ENCODE measurements at regions not wholly inside any gene's neighbourhood (a gene's known extent, or its start where the extent isn't known, plus 50 kb on each side); places are given as distances from the start of the nearest gene placed in this dataset.
"Not testable (repeated sequence)": the region's sequence is repeated elsewhere in the genome, so short reads cannot be mapped to it uniquely, and the experiment has no call there.

DNA sequence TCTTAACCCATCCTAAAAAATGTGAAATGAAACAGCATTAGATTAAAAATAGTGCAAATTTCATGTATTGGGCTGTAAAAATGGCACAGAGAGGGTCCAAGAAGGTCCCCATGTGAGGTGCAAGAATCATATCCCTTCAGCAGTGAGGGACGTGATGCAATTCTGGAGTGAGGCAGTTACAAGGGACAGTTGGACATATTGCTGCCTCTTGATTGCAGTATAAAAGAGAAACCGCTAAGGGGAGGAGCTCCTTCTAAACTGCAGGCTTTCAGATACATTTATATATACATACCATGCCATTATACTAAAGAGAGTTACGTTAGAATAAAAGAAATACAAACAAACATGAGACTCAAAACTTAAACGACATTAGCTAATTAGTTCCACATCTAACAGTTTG lies 304.2 kb upstream of the CTNNB1 start:
- no peak overlapping the region for H3K9ac ChIP-seq (ENCODE audit: low read length)
- no peaks in the 10 kb centered on the region for H3K27me3 ChIP-seq (ENCODE audit: control insufficient read depth, insufficient read depth, low read length)
- no peak overlapping the region for H3K4me3 ChIP-seq (ENCODE audit: low read length)
- no peaks in the 10 kb centered on the region for H3K36me3 ChIP-seq (ENCODE audit: control insufficient read depth, insufficient read depth, low read length)
- no peaks in the 10 kb centered on the region for H3K9me3 ChIP-seq (ENCODE audit: control insufficient read depth, low read length)
- H3K4me1 ChIP-seq (ENCODE audit: control insufficient read depth, insufficient read depth, low read length): no peaks in the 10 kb centered on the region

DNA sequence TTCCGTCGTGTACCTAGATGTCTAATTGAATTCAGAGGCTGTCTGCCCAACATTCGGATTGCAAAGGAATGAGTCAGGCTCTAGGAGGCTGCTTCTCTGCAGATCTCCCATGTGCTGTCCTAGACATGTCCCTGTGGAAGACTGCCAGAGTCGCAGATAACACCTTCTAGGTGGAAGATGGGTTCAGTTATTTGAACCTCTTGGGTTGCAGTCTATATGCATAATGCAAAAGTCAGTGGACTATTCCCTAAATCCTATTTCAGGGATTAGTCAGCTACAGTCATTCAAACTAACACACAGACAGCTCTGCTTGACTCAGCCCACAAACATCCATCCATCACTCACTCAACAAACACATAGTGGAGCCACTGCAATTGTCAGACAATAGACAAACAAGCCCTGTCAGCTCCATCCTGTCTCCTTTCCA lies 300.0 kb upstream of the CTNNB1 start:
- no peaks in the 10 kb centered on the region for H3K4me1 ChIP-seq (ENCODE audit: control insufficient read depth, insufficient read depth, low read length)
- H3K9me3 ChIP-seq (ENCODE audit: control insufficient read depth, low read length): no peaks in the 10 kb centered on the region
- no peaks in the 10 kb centered on the region for H3K27me3 ChIP-seq (ENCODE audit: control insufficient read depth, insufficient read depth, low read length)
- H3K36me3 ChIP-seq (ENCODE audit: control insufficient read depth, insufficient read depth, low read length): no peaks in the 10 kb centered on the region
- H3K4me3 ChIP-seq (ENCODE audit: low read length): no peak overlapping the region
- H3K9ac ChIP-seq (ENCODE audit: low read length): no peak overlapping the region

DNA sequence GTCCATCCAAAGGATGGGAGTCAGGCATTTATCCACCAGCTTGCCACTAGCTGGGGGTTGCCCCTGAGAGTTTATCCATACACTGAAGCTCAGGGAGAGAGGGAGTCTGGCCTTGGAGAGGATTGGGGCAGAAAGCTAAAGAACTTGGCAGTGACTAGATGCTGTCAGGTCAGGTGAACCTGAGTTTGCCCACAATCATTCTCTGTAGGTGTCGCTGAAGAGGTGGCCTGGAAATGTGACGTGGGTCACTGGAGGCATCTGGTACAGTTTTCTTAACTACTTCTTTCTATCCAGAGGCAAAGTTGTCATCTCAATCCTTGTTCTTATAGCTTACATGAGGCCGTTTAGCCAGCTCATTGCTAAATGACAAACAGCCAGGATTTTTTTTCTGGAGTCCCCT lies 298.0 kb upstream of the CTNNB1 start:
- H3K4me1 ChIP-seq (ENCODE audit: control insufficient read depth, insufficient read depth, low read length): no peaks in the 10 kb centered on the region

DNA sequence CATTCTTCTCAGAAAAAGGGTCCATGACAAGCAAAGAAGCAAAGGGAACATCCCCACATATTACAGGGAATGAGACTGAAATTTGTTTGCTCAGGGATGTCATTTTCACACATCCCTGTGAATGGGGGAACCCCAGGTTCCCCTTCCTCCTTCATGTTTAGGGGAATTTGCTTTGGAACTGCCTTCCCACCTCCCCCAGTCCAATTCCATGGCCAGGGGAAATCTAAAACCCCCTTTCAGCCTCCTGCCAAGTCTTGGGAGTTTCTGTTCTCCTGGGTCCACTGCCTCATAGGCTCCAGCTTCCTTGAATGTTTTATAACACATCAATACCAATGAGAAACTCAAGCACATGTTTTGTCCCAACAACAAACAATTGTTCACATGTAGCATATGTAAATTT lies 297.5 kb upstream of the CTNNB1 start:
- Histone ChIP-seq H3K4me3 (ENCODE audit: low read length) (no peak overlapping the region), H3K36me3 (ENCODE audit: control insufficient read depth, insufficient read depth, low read length) (no peaks in the 10 kb centered on the region), H3K4me1 (ENCODE audit: control insufficient read depth, insufficient read depth, low read length) (no peaks in the 10 kb centered on the region), H3K9me3 (ENCODE audit: control insufficient read depth, low read length) (no peaks in the 10 kb centered on the region), H3K9ac (ENCODE audit: low read length) (no peak overlapping the region), H3K27me3 (ENCODE audit: control insufficient read depth, insufficient read depth, low read length) (no peaks in the 10 kb centered on the region)

More for the DNA sequence above, 298.0 kb upstream of the CTNNB1 start:
- no peaks in the 10 kb centered on the region for H3K27me3 ChIP-seq (ENCODE audit: control insufficient read depth, insufficient read depth, low read length)
- H3K36me3 ChIP-seq (ENCODE audit: control insufficient read depth, insufficient read depth, low read length): no peaks in the 10 kb centered on the region
- H3K9me3 ChIP-seq (ENCODE audit: control insufficient read depth, low read length): no peaks in the 10 kb centered on the region
- H3K9ac ChIP-seq (ENCODE audit: low read length): no peak overlapping the region
- H3K4me3 ChIP-seq (ENCODE audit: low read length): no peak overlapping the region

DNA sequence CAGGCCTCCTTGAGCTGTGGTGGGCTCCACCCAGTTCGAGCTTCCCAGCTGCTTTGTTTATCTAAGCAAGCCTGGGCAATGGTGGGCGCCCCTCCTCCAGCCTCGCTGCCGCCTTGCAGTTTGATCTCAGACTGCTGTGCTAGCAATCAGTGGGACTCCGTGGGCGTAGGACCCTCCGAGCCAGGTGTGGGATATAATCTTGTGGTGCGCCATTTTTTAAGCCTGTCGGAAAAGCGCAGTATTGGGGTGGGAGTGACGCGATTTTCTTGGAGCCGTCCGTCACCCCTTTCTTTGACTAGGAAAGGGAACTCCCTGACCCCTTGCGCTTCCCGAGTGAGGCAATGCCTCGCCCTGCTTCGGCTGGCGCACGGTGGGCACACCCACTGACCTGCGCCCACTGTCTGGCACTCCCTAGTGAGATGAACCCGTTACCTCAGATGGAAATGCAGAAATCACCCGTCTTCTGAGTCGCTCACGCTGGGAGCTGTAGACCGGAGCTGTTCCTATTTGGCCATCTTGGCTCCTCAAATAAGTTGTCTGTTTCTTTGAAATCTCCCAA lies 291.3 kb upstream of the CTNNB1 start:
- not testable (repeated sequence) for H3K4me3 ChIP-seq (ENCODE audit: low read length); H3K27me3 ChIP-seq (ENCODE audit: control insufficient read depth, insufficient read depth, low read length); H3K9ac ChIP-seq (ENCODE audit: low read length); H3K9me3 ChIP-seq (ENCODE audit: control insufficient read depth, low read length); H3K36me3 ChIP-seq (ENCODE audit: control insufficient read depth, insufficient read depth, low read length)
- H3K4me1 ChIP-seq (ENCODE audit: control insufficient read depth, insufficient read depth, low read length): peaks cover 23% of the 10 kb centered on the region

DNA sequence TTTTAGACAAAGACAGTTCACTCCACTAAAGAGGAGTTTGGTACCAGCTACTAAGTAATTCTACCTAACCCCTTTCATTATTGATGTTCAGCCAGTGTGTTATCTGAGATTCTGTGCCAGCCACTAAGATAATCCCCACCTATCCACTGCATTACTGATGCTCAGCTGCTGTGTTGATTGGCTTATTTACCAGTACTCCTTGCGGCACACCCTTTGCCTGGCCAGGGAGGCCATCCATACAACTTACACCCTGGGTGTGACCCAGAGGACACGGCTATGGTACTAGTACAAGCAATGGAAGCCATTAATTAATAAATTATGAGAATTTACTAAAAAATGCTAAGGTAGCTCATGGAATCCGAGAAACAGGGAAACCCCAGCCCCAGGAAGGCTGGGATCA lies 290.7 kb upstream of the CTNNB1 start:
- Histone ChIP-seq H3K36me3 (ENCODE audit: control insufficient read depth, insufficient read depth, low read length) (no peaks in the 10 kb centered on the region), H3K27me3 (ENCODE audit: control insufficient read depth, insufficient read depth, low read length) (no peaks in the 10 kb centered on the region), H3K9ac (ENCODE audit: low read length) (no peak overlapping the region), H3K9me3 (ENCODE audit: control insufficient read depth, low read length) (no peaks in the 10 kb centered on the region), H3K4me3 (ENCODE audit: low read length) (no peak overlapping the region), H3K4me1 (ENCODE audit: control insufficient read depth, insufficient read depth, low read length) (peaks cover 27% of the 10 kb centered on the region)

DNA sequence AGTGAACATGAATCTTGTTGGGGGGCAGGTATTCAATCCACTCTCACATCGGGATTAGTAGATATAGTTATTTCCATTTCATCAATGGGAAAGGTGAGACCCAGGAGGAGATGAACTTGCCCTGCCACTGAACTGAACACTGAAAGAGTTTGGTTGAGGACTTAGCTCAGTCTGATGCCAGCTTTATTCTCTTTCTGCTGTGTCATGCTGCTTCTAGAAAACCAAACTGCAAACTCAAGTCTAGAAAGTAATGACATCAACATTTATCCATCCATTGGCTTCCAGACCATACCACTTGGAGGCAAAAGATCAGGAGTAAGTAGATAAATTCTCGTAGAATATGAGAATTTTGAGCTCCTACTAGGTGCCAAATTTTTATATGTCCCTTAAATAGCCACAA lies 288.0 kb upstream of the CTNNB1 start:
- H3K9ac ChIP-seq (ENCODE audit: low read length): no peak overlapping the region
- H3K36me3 ChIP-seq (ENCODE audit: control insufficient read depth, insufficient read depth, low read length): no peaks in the 10 kb centered on the region

DNA sequence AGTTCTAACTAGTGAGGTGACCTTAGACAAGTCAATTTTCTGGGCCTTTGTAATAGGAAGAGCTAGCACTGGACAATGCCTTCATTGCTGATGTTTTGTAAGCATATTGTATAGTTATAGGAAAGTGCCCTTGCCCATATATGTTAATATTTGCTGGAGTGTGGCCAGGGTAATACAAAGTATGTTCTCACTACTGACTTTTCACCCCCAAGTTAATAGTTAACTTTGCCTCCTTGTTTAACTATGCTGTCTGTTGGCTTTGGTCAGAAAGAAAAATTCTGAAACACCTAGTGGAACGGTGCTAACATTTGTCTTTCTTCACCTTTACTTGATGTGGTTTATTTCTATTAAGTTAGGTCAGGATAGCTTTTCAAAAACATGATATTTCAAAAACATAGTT lies 287.4 kb upstream of the CTNNB1 start:
- no peaks in the 10 kb centered on the region for H3K36me3 ChIP-seq (ENCODE audit: control insufficient read depth, insufficient read depth, low read length)

More for the DNA sequence above, 288.0 kb upstream of the CTNNB1 start:
- Histone ChIP-seq H3K27me3 (ENCODE audit: control insufficient read depth, insufficient read depth, low read length) (no peaks in the 10 kb centered on the region), H3K9me3 (ENCODE audit: control insufficient read depth, low read length) (no peaks in the 10 kb centered on the region), H3K4me3 (ENCODE audit: low read length) (no peak overlapping the region), H3K4me1 (ENCODE audit: control insufficient read depth, insufficient read depth, low read length) (peaks cover 27% of the 10 kb centered on the region)

DNA sequence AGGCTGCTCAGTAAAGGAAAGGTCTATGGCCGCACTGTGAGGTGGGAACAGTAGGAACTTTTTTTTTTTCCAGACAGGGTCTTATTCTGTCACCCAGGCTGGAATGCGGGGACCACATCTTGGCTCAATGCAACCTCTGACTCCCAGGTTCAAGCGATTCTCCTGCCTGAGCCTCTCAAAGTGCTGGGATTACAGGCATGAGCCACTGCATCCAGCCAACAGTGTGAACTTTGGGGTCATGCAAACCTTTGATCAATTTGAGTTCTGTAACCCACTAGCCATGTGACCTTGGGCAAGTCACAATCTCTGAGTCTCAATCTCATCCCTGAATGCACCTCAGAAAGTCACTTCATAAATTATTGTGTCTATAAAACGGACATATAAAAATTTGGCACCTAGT lies 286.8 kb upstream of the CTNNB1 start:
- no peaks in the 10 kb centered on the region for H3K36me3 ChIP-seq (ENCODE audit: control insufficient read depth, insufficient read depth, low read length)
- H3K4me1 ChIP-seq (ENCODE audit: control insufficient read depth, insufficient read depth, low read length): peaks cover 27% of the 10 kb centered on the region
- no peaks in the 10 kb centered on the region for H3K27me3 ChIP-seq (ENCODE audit: control insufficient read depth, insufficient read depth, low read length)
- H3K4me3 ChIP-seq (ENCODE audit: low read length): no peak overlapping the region
- no peaks in the 10 kb centered on the region for H3K9me3 ChIP-seq (ENCODE audit: control insufficient read depth, low read length)
- no peak overlapping the region for H3K9ac ChIP-seq (ENCODE audit: low read length)

More for the DNA sequence above, 287.4 kb upstream of the CTNNB1 start:
- no peak overlapping the region for H3K9ac ChIP-seq (ENCODE audit: low read length)
- peaks cover 27% of the 10 kb centered on the region for H3K4me1 ChIP-seq (ENCODE audit: control insufficient read depth, insufficient read depth, low read length)
- H3K9me3 ChIP-seq (ENCODE audit: control insufficient read depth, low read length): no peaks in the 10 kb centered on the region
- no peaks in the 10 kb centered on the region for H3K27me3 ChIP-seq (ENCODE audit: control insufficient read depth, insufficient read depth, low read length)
- H3K4me3 ChIP-seq (ENCODE audit: low read length): no peak overlapping the region

DNA sequence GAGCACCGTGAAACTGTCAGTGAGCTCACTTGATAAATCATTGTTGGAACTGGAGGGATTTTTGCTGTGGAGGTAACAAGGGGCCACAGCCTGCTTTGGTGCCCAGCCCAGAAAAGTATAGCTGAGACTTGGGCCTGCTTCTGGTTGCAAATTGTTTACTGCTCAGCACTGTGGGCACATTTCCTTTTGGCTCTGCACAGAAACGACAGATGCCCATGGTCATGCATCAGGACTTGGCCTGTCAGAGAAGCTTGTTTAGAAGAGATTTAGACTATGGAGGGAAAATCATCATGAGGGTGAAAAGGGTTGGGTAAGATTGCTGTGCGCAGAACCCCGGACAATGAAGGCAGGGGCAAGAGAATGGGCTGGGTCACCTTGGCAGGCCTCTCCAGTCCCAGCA lies 286.1 kb upstream of the CTNNB1 start:
- Histone ChIP-seq H3K4me1 (ENCODE audit: control insufficient read depth, insufficient read depth, low read length) (peaks cover 27% of the 10 kb centered on the region), H3K9ac (ENCODE audit: low read length) (no peak overlapping the region), H3K27me3 (ENCODE audit: control insufficient read depth, insufficient read depth, low read length) (no peaks in the 10 kb centered on the region), H3K9me3 (ENCODE audit: control insufficient read depth, low read length) (no peaks in the 10 kb centered on the region), H3K36me3 (ENCODE audit: control insufficient read depth, insufficient read depth, low read length) (no peaks in the 10 kb centered on the region), H3K4me3 (ENCODE audit: low read length) (no peak overlapping the region)

DNA sequence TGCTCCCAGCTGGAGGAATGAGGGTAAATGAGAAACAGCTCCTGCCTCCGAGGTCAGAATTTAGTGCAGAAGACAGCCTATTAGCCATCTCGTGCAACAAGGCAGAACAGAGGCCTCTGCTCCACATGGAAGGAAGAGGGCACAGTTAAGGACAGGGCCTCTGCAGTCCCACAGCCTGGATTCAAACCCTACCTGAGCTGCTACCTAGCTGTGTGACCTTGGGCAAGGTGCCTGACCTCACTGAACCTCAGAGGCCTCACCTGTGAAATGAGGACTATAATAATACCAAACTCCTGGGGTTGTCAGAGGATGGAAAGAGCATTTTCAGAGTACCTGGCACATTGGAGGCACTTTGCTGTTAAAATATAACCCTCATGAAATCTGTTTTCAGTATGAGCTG lies 285.7 kb upstream of the CTNNB1 start:
- no peaks in the 10 kb centered on the region for H3K9me3 ChIP-seq (ENCODE audit: control insufficient read depth, low read length)

DNA sequence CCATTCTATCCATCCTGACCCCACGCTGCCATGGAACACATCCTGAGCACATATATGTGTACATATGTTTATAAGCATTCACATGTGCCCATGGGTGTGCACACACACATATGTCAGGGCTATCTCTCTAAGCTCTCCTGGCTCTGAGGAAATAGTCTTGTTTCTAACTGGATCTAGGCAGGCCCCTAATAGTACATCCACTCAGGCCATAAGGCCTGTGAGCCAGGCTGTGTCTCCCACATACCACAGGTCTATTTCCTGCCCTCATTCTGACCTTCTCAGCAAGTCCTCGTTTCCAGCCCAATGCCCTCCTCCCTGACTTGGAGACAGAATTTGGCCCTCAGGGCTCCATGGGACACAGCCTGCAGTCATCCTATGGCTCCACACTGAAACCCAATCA lies 284.8 kb upstream of the CTNNB1 start:
- no peak overlapping the region for H3K4me3 ChIP-seq (ENCODE audit: low read length)
- H3K9ac ChIP-seq (ENCODE audit: low read length): no peak overlapping the region
- no peaks in the 10 kb centered on the region for H3K27me3 ChIP-seq (ENCODE audit: control insufficient read depth, insufficient read depth, low read length)
- H3K9me3 ChIP-seq (ENCODE audit: control insufficient read depth, low read length): no peaks in the 10 kb centered on the region
- H3K36me3 ChIP-seq (ENCODE audit: control insufficient read depth, insufficient read depth, low read length): no peaks in the 10 kb centered on the region
- H3K4me1 ChIP-seq (ENCODE audit: control insufficient read depth, insufficient read depth, low read length): peaks cover 21% of the 10 kb centered on the region

More for the DNA sequence above, 285.7 kb upstream of the CTNNB1 start:
- Histone ChIP-seq H3K9ac (ENCODE audit: low read length) (no peak overlapping the region), H3K4me3 (ENCODE audit: low read length) (no peak overlapping the region), H3K27me3 (ENCODE audit: control insufficient read depth, insufficient read depth, low read length) (no peaks in the 10 kb centered on the region), H3K4me1 (ENCODE audit: control insufficient read depth, insufficient read depth, low read length) (peaks cover 25% of the 10 kb centered on the region), H3K36me3 (ENCODE audit: control insufficient read depth, insufficient read depth, low read length) (no peaks in the 10 kb centered on the region)

DNA sequence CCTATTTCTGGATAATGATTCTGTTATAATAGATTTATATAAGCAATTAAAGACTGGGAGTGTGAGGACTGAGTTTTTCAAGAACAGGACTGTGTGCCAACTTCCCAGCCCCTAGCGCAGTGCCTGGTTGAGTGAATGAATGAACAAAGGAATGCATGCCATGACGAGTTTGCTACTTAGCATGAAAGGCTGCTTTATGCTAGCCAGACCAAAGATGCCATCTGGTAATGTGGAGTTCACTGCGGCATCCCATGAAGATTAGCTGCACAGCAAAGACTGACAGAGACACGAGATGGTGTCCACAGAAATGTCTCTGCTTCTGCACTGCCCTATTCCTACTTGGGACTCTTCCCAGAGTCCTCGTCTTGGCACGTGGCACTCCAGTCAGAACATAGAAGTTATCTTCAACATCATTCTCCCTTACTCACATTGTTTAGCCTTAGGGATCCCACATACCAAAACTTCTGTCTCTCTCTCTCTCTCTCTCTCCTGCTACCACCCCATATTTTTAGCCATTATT lies 283.9 kb upstream of the CTNNB1 start:
- H3K9ac ChIP-seq (ENCODE audit: low read length): no peak overlapping the region
- H3K36me3 ChIP-seq (ENCODE audit: control insufficient read depth, insufficient read depth, low read length): no peaks in the 10 kb centered on the region
- H3K9me3 ChIP-seq (ENCODE audit: control insufficient read depth, low read length): no peaks in the 10 kb centered on the region
- H3K4me3 ChIP-seq (ENCODE audit: low read length): no peak overlapping the region
- H3K27me3 ChIP-seq (ENCODE audit: control insufficient read depth, insufficient read depth, low read length): no peaks in the 10 kb centered on the region
- H3K4me1 ChIP-seq (ENCODE audit: control insufficient read depth, insufficient read depth, low read length): peaks cover 21% of the 10 kb centered on the region

Measured in mucosa of stomach (tissue), 1 donor.